GM12878 (cell line): ENCODE measurements at regions not wholly inside any gene's neighbourhood (a gene's known extent, or its start where the extent isn't known, plus 50 kb on each side); places are given as distances from the start of the nearest gene placed in this dataset.

Source experiments
- CTCF ChIP-seq, 3 experiments: IDR thresholded peaks in 2 of 3; conservative IDR thresholded peaks in 1 of 3; 2 replicates each; pipeline ENCODE4 v1.5.1; 2011; ENCODE audit warnings: low read depth in 3 of 3, low read length in 3 of 3, mild to moderate bottlenecking in 3 of 3, control low read depth in 2 of 3, moderate library complexity in 2 of 3, inconsistent platforms in 1 of 3, mixed read lengths in 1 of 3; ENCODE audit not compliant: control insufficient read depth in 2 of 3, insufficient read depth in 1 of 3; ENCODE audit errors: extremely low read depth in 1 of 3
- EP300 ChIP-seq, 2 experiments: fragments of 150-350 bp in 1 of 2; IDR thresholded peaks; 2 replicates each; pipeline ENCODE4 v1.6.1; 2011 to 2012; ENCODE audit warnings: low read depth in 2 of 2, low read length in 2 of 2, borderline replicate concordance in 1 of 2, improper control_type of control experiment in 1 of 2, inconsistent platforms in 1 of 2; ENCODE audit not compliant: control insufficient read depth in 1 of 2
- FOXK2 ChIP-seq: fragments of 450-650 bp; IDR thresholded peaks from 2 replicates; pipeline ENCODE4 v1.6.1; 2017; ENCODE audit warnings: mild to moderate bottlenecking, moderate library complexity
- NKRF ChIP-seq: fragments of 450-650 bp; conservative IDR thresholded peaks from 2 replicates; pipeline ENCODE4 v1.6.1; 2017; ENCODE audit warnings: mild to moderate bottlenecking, moderate library complexity
- POLR2A ChIP-seq: IDR thresholded peaks from 2 replicates; pipeline ENCODE4 v1.6.1; 2011; ENCODE audit warnings: low read depth, mild to moderate bottlenecking, low read length
- POLR2AphosphoS5 ChIP-seq: IDR thresholded peaks from 2 replicates; pipeline ENCODE4 v1.6.1; 2011; ENCODE audit warnings: mild to moderate bottlenecking, low read length, inconsistent platforms

- TF ChIP-seq POLR2AphosphoS5 (no peak), NKRF (no peak), POLR2A (no peak), EP300 (IDR thresholded peaks at IDR 0.05; ENCODE audit: borderline replicate concordance in 1 of 2, control insufficient read depth in 1 of 2, low read depth in 2 of 2, low read length in 2 of 2) (no peak), CTCF (IDR thresholded peaks at IDR 0.05 in 2 of 3, conservative IDR thresholded peaks at IDR 0.05 in 1 of 3; ENCODE audit: control insufficient read depth in 2 of 3, extremely low read depth in 1 of 3, insufficient read depth in 1 of 3, low read depth in 3 of 3, low read length in 3 of 3) (no peak), FOXK2 (no peak)
Measured at GRCh38 chr15:29544513-29545128, 275.0 kb upstream of the NSMCE3 start.
